HG03175 (cell line): ENCODE measurements at regions not wholly inside any gene's neighbourhood (a gene's known extent, or its start where the extent isn't known, plus 50 kb on each side); places are given as distances from the start of the nearest gene placed in this dataset.
"Not testable (repeated sequence)": the region's sequence is repeated elsewhere in the genome, so short reads cannot be mapped to it uniquely, and the experiment has no call there.

Experiments used
- ATAC-seq: cut with Tn5 transposase; IDR thresholded peaks from one replicate; pipeline ENCODE4 v1.9.1; 2021; ENCODE audit warnings: mild to moderate bottlenecking, moderate library complexity; ENCODE audit not compliant: unreplicated experiment

GRCh38 chr10:105745596-105746148 lies 1104.6 kb downstream of the SORCS3 start:
- ATAC-seq, result no peak

GRCh38 chr10:105743343-105744056 lies 1102.4 kb downstream of the SORCS3 start:
- no peak for ATAC-seq

- ATAC-seq, result no peak
These were observed 1101.8 kb downstream of the SORCS3 start for GRCh38 chr10:105742923-105743322.

GRCh38 chr10:105742184-105742583 lies 1101.1 kb downstream of the SORCS3 start:
- ATAC-seq, result no peak

GRCh38 chr10:105734479-105734878 lies 1093.4 kb downstream of the SORCS3 start:
- no peak for ATAC-seq

- ATAC-seq, result no peak
These were observed 1092.8 kb downstream of the SORCS3 start for GRCh38 chr10:105733924-105734323.

- ATAC-seq, result no peak
These were observed 1088.3 kb downstream of the SORCS3 start for GRCh38 chr10:105729428-105729827.

GRCh38 chr10:105727586-105727985 lies 1086.5 kb downstream of the SORCS3 start:
- ATAC-seq, result not testable (repeated sequence)

- no peak for ATAC-seq
These were observed 1086.0 kb downstream of the SORCS3 start for GRCh38 chr10:105727131-105727530.

- ATAC-seq, result no peak
These were observed 1085.1 kb downstream of the SORCS3 start for GRCh38 chr10:105726149-105726548.

- no peak for ATAC-seq
These were observed 1083.9 kb downstream of the SORCS3 start for GRCh38 chr10:105725007-105725406.

GRCh38 chr10:105718207-105718995 lies 1077.3 kb downstream of the SORCS3 start:
- no peak for ATAC-seq

GRCh38 chr10:105714728-105715127 lies 1073.6 kb downstream of the SORCS3 start:
- no peak for ATAC-seq

- no peak for ATAC-seq
These were observed 1066.5 kb downstream of the SORCS3 start for GRCh38 chr10:105707603-105708002.

GRCh38 chr10:105706281-105707026 lies 1065.4 kb downstream of the SORCS3 start:
- no peak for ATAC-seq

- ATAC-seq, result no peak
These were observed 1061.1 kb downstream of the SORCS3 start for GRCh38 chr10:105702211-105702610.

- ATAC-seq, result no peak
These were observed 1059.1 kb downstream of the SORCS3 start for GRCh38 chr10:105700218-105700617.

- ATAC-seq, result no peak
These were observed 1058.4 kb downstream of the SORCS3 start for GRCh38 chr10:105699504-105699903.

GRCh38 chr10:105698592-105698991 lies 1057.5 kb downstream of the SORCS3 start:
- ATAC-seq, result no peak

- no peak for ATAC-seq
These were observed 1056.2 kb downstream of the SORCS3 start for GRCh38 chr10:105697290-105697780.

GRCh38 chr10:105691811-105692210 lies 1050.7 kb downstream of the SORCS3 start:
- no peak for ATAC-seq
